ENCODE measurements at regions not wholly inside any gene's neighbourhood (a gene's known extent, or its start where the extent isn't known, plus 50 kb on each side); places are given as distances from the start of the nearest gene placed in this dataset.

DNA sequence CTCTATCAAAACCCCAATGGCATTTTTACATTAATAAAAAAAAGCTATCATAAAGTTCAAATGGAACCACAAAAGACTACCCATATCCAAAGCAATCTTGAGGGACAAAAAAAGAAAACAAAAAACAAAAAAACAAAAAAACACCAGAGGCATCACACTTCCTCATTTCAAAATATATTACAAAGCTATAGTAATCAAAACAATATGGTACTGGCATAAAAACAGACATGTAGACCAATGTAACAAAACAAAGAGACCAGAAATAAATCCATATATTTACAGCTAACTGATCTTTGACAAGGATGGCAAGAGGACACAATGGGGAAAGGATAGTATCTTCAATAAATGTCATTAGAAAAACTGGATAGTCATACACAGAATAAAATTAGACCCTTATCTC is 245.1 kb upstream of the MSX2 start:
- TF ChIP-seq POLR2A (IDR thresholded peaks at IDR 0.05; ENCODE audit: low read length) (no peak), GATA1 (IDR thresholded peaks at IDR 0.05; ENCODE audit: low read depth, low read length) (no peak)

Data from erythroblast (primary cell).